Endothelial cell of umbilical vein (primary cell): ENCODE measurements at regions not wholly inside any gene's neighbourhood (a gene's known extent, or its start where the extent isn't known, plus 50 kb on each side); places are given as distances from the start of the nearest gene placed in this dataset.

ENCODE experiments used
- BruUV-seq: library from RNA; stranded (reverse); fragments of 400-500 nt; replicated peaks from 2 replicates; lab custom pipeline; 2021; lab: Mats Ljungman, UMichigan
- CTCF ChIA-PET: fragments of 300-600, 350-600 bp; sonication (Branson Sonifier 250); formaldehyde crosslinking; loops from one replicate; lab custom pipeline; 2021; ENCODE audit warnings: antibody characterized with exemption, inconsistent platforms; lab: Charles Lee
- POLR2A ChIA-PET: fragments of 300-600, 350-600 bp; sonication (Branson Sonifier 250); formaldehyde crosslinking; loops from one replicate; lab custom pipeline; 2021; ENCODE audit warnings: antibody characterized with exemption, inconsistent platforms; lab: Charles Lee
- DNase-seq: peaks from one replicate; pipeline ENCODE4 v3.0.0-alpha.2; 2011; ENCODE audit warnings: low read depth, low spot score
- FAIRE-seq: peaks from 2 replicates; lab custom pipeline; 2011; peaks lifted over from hg19 to GRCh38; lab: Jason Lieb, UNC
- H2AFZ ChIP-seq: 2 replicates; pipeline ENCODE4 v1.6.0; 2012; ENCODE audit warnings: low read depth, low read length, control low read depth, inconsistent platforms
- H3K27ac ChIP-seq: 2 replicates; pipeline ENCODE4 v1.5.1; 2011; ENCODE audit warnings: low read depth, mild to moderate bottlenecking, control low read depth, low read length, moderate library complexity; ENCODE audit not compliant: insufficient read depth
- H3K27me3 ChIP-seq, 2 experiments: 2 replicates each; pipeline versions ENCODE4 v1.6.0 to v1.6.1; 2011; ENCODE audit warnings: low read length in 2 of 2, mixed read lengths in 1 of 2; ENCODE audit not compliant: control insufficient read depth in 2 of 2, insufficient read depth in 2 of 2
- H3K36me3 ChIP-seq, 2 experiments: 2 replicates in 1 of 2; 3 replicates in 1 of 2; pipeline ENCODE4 v1.5.1; 2011; ENCODE audit warnings: low read length in 2 of 2, mild to moderate bottlenecking in 1 of 2, moderate library complexity in 1 of 2; ENCODE audit not compliant: control insufficient read depth in 2 of 2, insufficient read depth in 2 of 2; ENCODE audit errors: extremely low read depth in 1 of 2
- H3K4me1 ChIP-seq: 3 replicates; pipeline ENCODE4 v1.5.1; 2011; ENCODE audit warnings: mild to moderate bottlenecking, low read length; ENCODE audit not compliant: control insufficient read depth, insufficient read depth; ENCODE audit errors: extremely low read depth
- H3K4me2 ChIP-seq: 2 replicates; pipeline ENCODE4 v1.6.1; 2011; ENCODE audit warnings: low read length, control low read depth, mixed read lengths; ENCODE audit not compliant: insufficient read depth
- H3K4me3 ChIP-seq, 3 experiments: fragments of 200-600 bp in 1 of 3; sonication (generic), shearing (Covaris generic) in 1 of 3; replicated peaks in 1 of 3; 2 replicates each; pipeline ENCODE4 v1.5.1; 2011 to 2016; ENCODE audit warnings: control low read depth in 3 of 3, low read length in 3 of 3, mild to moderate bottlenecking in 2 of 3, inconsistent platforms in 1 of 3, low read depth in 1 of 3, moderate library complexity in 1 of 3; ENCODE audit not compliant: insufficient read depth in 1 of 3
- H3K79me2 ChIP-seq: 2 replicates; pipeline ENCODE4 v1.6.0; 2012; ENCODE audit warnings: low read length, inconsistent platforms; ENCODE audit not compliant: control insufficient read depth, insufficient read depth
- H3K9ac ChIP-seq: replicated peaks from 2 replicates; pipeline ENCODE3; 2011; ENCODE audit warnings: low read length, control low read depth; ENCODE audit not compliant: insufficient read depth; ENCODE audit errors: extremely low read depth
- H3K9me1 ChIP-seq: replicated peaks from 3 replicates; pipeline ENCODE4 v1.6.0; 2011; ENCODE audit warnings: mild to moderate bottlenecking, low read length; ENCODE audit not compliant: control insufficient read depth, insufficient read depth; ENCODE audit errors: extremely low read depth
- H3K9me3 ChIP-seq: replicated peaks from 2 replicates; pipeline ENCODE4 v1.5.1; 2012; ENCODE audit warnings: low read length, inconsistent platforms; ENCODE audit not compliant: control insufficient read depth, insufficient read depth
- H4K20me1 ChIP-seq: replicated peaks from 2 replicates; pipeline ENCODE3; 2011; ENCODE audit warnings: mild to moderate bottlenecking, low read length; ENCODE audit not compliant: control insufficient read depth, insufficient read depth; ENCODE audit errors: extremely low read depth
- EZH2 ChIP-seq: IDR thresholded peaks from 2 replicates; pipeline ENCODE4 v1.6.1; 2012; ENCODE audit warnings: borderline replicate concordance, low read depth, mild to moderate bottlenecking, moderate library complexity, low read length, inconsistent platforms; ENCODE audit not compliant: severe bottlenecking
- FOS ChIP-seq: IDR thresholded peaks from 2 replicates; pipeline ENCODE4 v1.6.1; 2011; ENCODE audit warnings: mild to moderate bottlenecking, low read length, moderate library complexity, borderline replicate concordance; ENCODE audit not compliant: insufficient read depth
- GATA2 ChIP-seq: IDR thresholded peaks from 2 replicates; pipeline ENCODE4 v1.7.0; 2011; ENCODE audit warnings: low read depth, mild to moderate bottlenecking, moderate library complexity, mixed read lengths, low read length; ENCODE audit not compliant: insufficient read length, insufficient read depth
- JUN ChIP-seq: IDR thresholded peaks from 2 replicates; pipeline ENCODE4 v1.6.1; 2011; ENCODE audit warnings: borderline replicate concordance, low read depth; ENCODE audit not compliant: insufficient read length, insufficient read depth
- MYC ChIP-seq: IDR thresholded peaks from one replicate; pipeline ENCODE4 v1.6.1; 2011; ENCODE audit warnings: mild to moderate bottlenecking, low read depth, low read length
- POLR2A ChIP-seq: IDR thresholded peaks from 2 replicates; pipeline ENCODE4 v1.6.1; 2012; ENCODE audit warnings: low read depth, mild to moderate bottlenecking, control low read depth, low read length
- POLR2AphosphoS5 ChIP-seq: IDR thresholded peaks from 2 replicates; pipeline ENCODE4 v1.6.1; 2012; ENCODE audit warnings: low read depth, mild to moderate bottlenecking, control low read depth, low read length, moderate library complexity; ENCODE audit not compliant: insufficient read depth
- dilution Hi-C: fragments of 300-500 bp; cut with MboI; formaldehyde crosslinking; loops from one replicate; pipeline ENCODE4 v1.15.0; 2019; ENCODE audit warnings: low sequenced_read_pairs; ENCODE audit not compliant: extremely low pct_ligation_motif_present
- intact Hi-C: fragments of 100-400 bp; cut with micrococcal nuclease; formaldehyde crosslinking; loops from one replicate; pipeline ENCODE4 v1.10.0; 2022
- TF ChIP-seq, protein P1 (sequence below), 2 donors: IDR thresholded peaks; 1 replicate in 1 of 2; 2 replicates in 1 of 2; pipeline ENCODE4 v1.5.1; 2011; ENCODE audit warnings: low read length in 2 of 2, mild to moderate bottlenecking in 2 of 2, moderate library complexity in 2 of 2, control low read depth in 1 of 2, inconsistent platforms in 1 of 2, low read depth in 1 of 2; ENCODE audit not compliant: insufficient read depth in 1 of 2; ENCODE audit errors: extremely low read depth in 1 of 2
- TF ChIP-seq, protein P2 (sequence below): IDR thresholded peaks from 2 replicates; pipeline ENCODE4 v1.6.1; 2011; ENCODE audit not compliant: insufficient read depth, insufficient read length

DNA sequence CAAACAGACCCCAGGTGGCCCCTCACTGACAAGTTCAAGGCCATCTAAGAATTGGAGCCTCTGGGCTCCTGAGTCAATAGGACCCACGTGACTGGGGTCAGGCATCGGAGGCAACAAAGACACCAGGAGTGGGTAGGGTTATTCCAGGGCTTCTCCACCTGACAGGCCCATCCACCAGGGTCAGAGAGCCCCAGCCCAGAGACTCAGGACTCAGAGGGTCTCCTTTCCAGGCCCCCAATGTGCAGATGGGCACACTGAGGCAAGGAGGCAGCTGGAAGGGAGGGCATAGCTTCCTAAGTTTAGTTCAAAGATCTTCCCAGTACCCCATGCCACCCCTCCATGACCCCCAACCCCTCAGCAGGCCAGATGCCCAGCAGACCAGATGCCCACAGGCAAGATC lies 388.6 kb downstream of the MATN1 start:
- POLR2A ChIA-PET, result no interaction called here
- dilution Hi-C loops, result no loop called here

More for the DNA sequence above, 388.6 kb downstream of the MATN1 start:
- no peaks in the 10 kb centered on the region for H3K9me1 ChIP-seq
- BruUV-seq, result no TSS peak
- H3K4me3 ChIP-seq, result no peak overlapping the region
- no peak overlapping the region for H2AFZ ChIP-seq
- H3K9ac ChIP-seq, result no peak overlapping the region
- H3K4me1 ChIP-seq, result no peaks in the 10 kb centered on the region
- CTCF ChIA-PET, result no interaction called here
- H3K79me2 ChIP-seq, result no peaks in the 10 kb centered on the region
- H3K9me3 ChIP-seq, result no peaks in the 10 kb centered on the region
- H4K20me1 ChIP-seq, result no peaks in the 10 kb centered on the region
- no peak for DNase-seq
- H3K36me3 ChIP-seq, result no peaks in the 10 kb centered on the region
- TF ChIP-seq JUN (no peak), POLR2AphosphoS5 (no peak), FOS (no peak), EZH2 (no peak), GATA2 (no peak), POLR2A (no peak), MYC (no peak)
- TF ChIP-seq, protein P1, sequence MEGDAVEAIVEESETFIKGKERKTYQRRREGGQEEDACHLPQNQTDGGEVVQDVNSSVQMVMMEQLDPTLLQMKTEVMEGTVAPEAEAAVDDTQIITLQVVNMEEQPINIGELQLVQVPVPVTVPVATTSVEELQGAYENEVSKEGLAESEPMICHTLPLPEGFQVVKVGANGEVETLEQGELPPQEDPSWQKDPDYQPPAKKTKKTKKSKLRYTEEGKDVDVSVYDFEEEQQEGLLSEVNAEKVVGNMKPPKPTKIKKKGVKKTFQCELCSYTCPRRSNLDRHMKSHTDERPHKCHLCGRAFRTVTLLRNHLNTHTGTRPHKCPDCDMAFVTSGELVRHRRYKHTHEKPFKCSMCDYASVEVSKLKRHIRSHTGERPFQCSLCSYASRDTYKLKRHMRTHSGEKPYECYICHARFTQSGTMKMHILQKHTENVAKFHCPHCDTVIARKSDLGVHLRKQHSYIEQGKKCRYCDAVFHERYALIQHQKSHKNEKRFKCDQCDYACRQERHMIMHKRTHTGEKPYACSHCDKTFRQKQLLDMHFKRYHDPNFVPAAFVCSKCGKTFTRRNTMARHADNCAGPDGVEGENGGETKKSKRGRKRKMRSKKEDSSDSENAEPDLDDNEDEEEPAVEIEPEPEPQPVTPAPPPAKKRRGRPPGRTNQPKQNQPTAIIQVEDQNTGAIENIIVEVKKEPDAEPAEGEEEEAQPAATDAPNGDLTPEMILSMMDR (IDR thresholded peaks at IDR 0.05; ENCODE audit: extremely low read depth in 1 of 2, insufficient read depth in 1 of 2, low read depth in 1 of 2, low read length in 2 of 2), result no peak
- TF ChIP-seq, protein P2, sequence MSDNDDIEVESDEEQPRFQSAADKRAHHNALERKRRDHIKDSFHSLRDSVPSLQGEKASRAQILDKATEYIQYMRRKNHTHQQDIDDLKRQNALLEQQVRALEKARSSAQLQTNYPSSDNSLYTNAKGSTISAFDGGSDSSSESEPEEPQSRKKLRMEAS, result no peak
- no peak overlapping the region for H3K27ac ChIP-seq
- H3K27me3 ChIP-seq, result no peaks in the 10 kb centered on the region
- H3K4me2 ChIP-seq, result no peak overlapping the region
- intact Hi-C loops, result no loop called here
- no peak for FAIRE-seq
